GM12878 (cell line): ENCODE measurements at regions not wholly inside any gene's neighbourhood (a gene's known extent, or its start where the extent isn't known, plus 50 kb on each side); places are given as distances from the start of the nearest gene placed in this dataset.

Experiments
- ATAC-seq: fragments of 200-7000 bp; cut with Tn5 transposase; 3 replicates; pipeline ENCODE4 v1.9.1; 2020; ENCODE audit warnings: mild to moderate bottlenecking, moderate library complexity
- BruUV-seq: library from RNA; stranded (reverse); fragments of 400-500 nt; replicated peaks from 2 replicates; lab custom pipeline; 2021; lab: Mats Ljungman, UMichigan
- CTCF ChIA-PET: fragments of 300-600 bp; sonication (Branson Sonifier 250); formaldehyde crosslinking; extraction: SDS; loops from one replicate; lab custom pipeline; 2021; ENCODE audit warnings: inconsistent platforms; lab: Yijun Ruan, JAX
- POLR2A ChIA-PET: fragments of 350-600 bp; formaldehyde crosslinking; extraction: SDS; loops from one replicate; lab custom pipeline; 2021; ENCODE audit warnings: inconsistent platforms; lab: Charles Lee
- RAD21 ChIA-PET: fragments of 300-600 bp; sonication (Branson Sonifier 250); formaldehyde crosslinking; loops from one replicate; lab custom pipeline; 2023; ENCODE audit warnings: antibody characterized with exemption; ENCODE audit not compliant: unreplicated experiment; lab: Charles Lee
- SMC1A ChIA-PET: fragments of 300-600 bp; sonication (Branson Sonifier 250); formaldehyde crosslinking; loops from one replicate; lab custom pipeline; 2023; ENCODE audit not compliant: unreplicated experiment, uncharacterized antibody; lab: Charles Lee
- DNase-seq: peaks from one replicate; pipeline ENCODE4 v3.0.0-alpha.2; 2011; ENCODE audit warnings: low read depth, low spot score
- FAIRE-seq: peaks from 3 replicates; lab custom pipeline; 2011; peaks lifted over from hg19 to GRCh38; lab: Jason Lieb, UNC
- H2AFZ ChIP-seq: 2 replicates; pipeline ENCODE4 v1.6.0; 2011; ENCODE audit warnings: low read depth, low read length, control low read depth; ENCODE audit not compliant: control insufficient read depth
- H3K27ac ChIP-seq: 2 replicates; pipeline ENCODE4 v1.5.1; 2011; ENCODE audit warnings: control low read depth; ENCODE audit not compliant: control insufficient read depth, insufficient read depth
- H3K27me3 ChIP-seq, 2 experiments: replicated peaks in 1 of 2; 2 replicates each; pipeline versions ENCODE4 v1.6.0 to v1.6.1; 2011; ENCODE audit warnings: low read length in 1 of 2; ENCODE audit not compliant: control insufficient read depth in 2 of 2, insufficient read depth in 2 of 2
- H3K36me3 ChIP-seq, 2 experiments: 2 replicates each; pipeline ENCODE4 v1.5.1; 2011; ENCODE audit warnings: low read length in 1 of 2; ENCODE audit not compliant: control insufficient read depth in 2 of 2, insufficient read depth in 2 of 2
- H3K4me1 ChIP-seq: 2 replicates; pipeline ENCODE4 v1.6.1; 2011; ENCODE audit warnings: mild to moderate bottlenecking, low read length, moderate library complexity, mixed read lengths; ENCODE audit not compliant: control insufficient read depth, insufficient read depth
- H3K4me2 ChIP-seq: 2 replicates; pipeline ENCODE4 v1.6.0; 2011; ENCODE audit warnings: control low read depth; ENCODE audit not compliant: control insufficient read depth, insufficient read depth
- H3K4me3 ChIP-seq: fragments of 200-600 bp; sonication (generic); 2 replicates; pipeline ENCODE4 v1.5.1; 2016
- H3K79me2 ChIP-seq: 2 replicates; pipeline ENCODE4 v1.6.0; 2011; ENCODE audit warnings: low read length; ENCODE audit not compliant: control insufficient read depth, insufficient read depth
- H3K9ac ChIP-seq: 2 replicates; pipeline ENCODE4 v1.8.0; 2011; ENCODE audit warnings: low read length, control low read depth, mixed read lengths; ENCODE audit not compliant: control insufficient read depth, insufficient read depth
- H3K9me3 ChIP-seq: replicated peaks from 3 replicates; pipeline ENCODE4 v1.5.1; 2011; ENCODE audit warnings: mild to moderate bottlenecking, low read length; ENCODE audit not compliant: control insufficient read depth, insufficient read depth
- H4K20me1 ChIP-seq: 2 replicates; pipeline ENCODE4 v1.6.0; 2011; ENCODE audit not compliant: control insufficient read depth, insufficient read depth
- BHLHE40 ChIP-seq, 2 experiments: fragments of 450-650 bp in 1 of 2; IDR thresholded peaks; 2 replicates each; pipeline ENCODE4 v1.6.1; 2011 to 2017; ENCODE audit warnings: low read depth in 2 of 2, borderline replicate concordance in 1 of 2, improper control_type of control experiment in 1 of 2, low read length in 1 of 2, mild to moderate bottlenecking in 1 of 2
- BRCA1 ChIP-seq: IDR thresholded peaks from 2 replicates; pipeline ENCODE4 v1.6.1; 2011; ENCODE audit warnings: low read depth, low read length, improper control_type of control experiment
- FOS ChIP-seq: IDR thresholded peaks from 3 replicates; pipeline ENCODE4 v1.6.1; 2011; ENCODE audit warnings: borderline replicate concordance; ENCODE audit not compliant: insufficient read length; ENCODE audit errors: extremely low read depth
- MTA2 ChIP-seq: fragments of 450-650 bp; IDR thresholded peaks from 2 replicates; pipeline ENCODE4 v1.6.1; 2016; ENCODE audit warnings: low read depth, mild to moderate bottlenecking, moderate library complexity
- RFX5 ChIP-seq: IDR thresholded peaks from 2 replicates; pipeline ENCODE4 v1.6.1; 2011; ENCODE audit warnings: low read depth, low read length, improper control_type of control experiment
- WGBS: methylation state at CpG from one replicate; pipeline ENCODE4 v1.1.6; 2016; ENCODE audit warnings: low lambda C conversion rate; ENCODE audit not compliant: insufficient replicate concordance, insufficient coverage; ENCODE audit errors: missing lambda C conversion rate; 5-methylcytosine and 5-hydroxymethylcytosine counted together
- in situ Hi-C: fragments of 300-500 bp; cut with MboI; formaldehyde crosslinking; loops from 9 replicates; pipeline ENCODE4 v1.14.3; 2018; ENCODE audit warnings: mixed read lengths
- intact Hi-C: fragments of 100-400 bp; cut with micrococcal nuclease; formaldehyde crosslinking; loops from one replicate; pipeline ENCODE4 v1.14.2; 2022; ENCODE audit not compliant: unreplicated experiment
- TF ChIP-seq, protein P1 (sequence below): fragments of 450-650 bp; IDR thresholded peaks from 2 replicates; pipeline ENCODE4 v1.6.1; 2017; ENCODE audit warnings: mild to moderate bottlenecking

DNA sequence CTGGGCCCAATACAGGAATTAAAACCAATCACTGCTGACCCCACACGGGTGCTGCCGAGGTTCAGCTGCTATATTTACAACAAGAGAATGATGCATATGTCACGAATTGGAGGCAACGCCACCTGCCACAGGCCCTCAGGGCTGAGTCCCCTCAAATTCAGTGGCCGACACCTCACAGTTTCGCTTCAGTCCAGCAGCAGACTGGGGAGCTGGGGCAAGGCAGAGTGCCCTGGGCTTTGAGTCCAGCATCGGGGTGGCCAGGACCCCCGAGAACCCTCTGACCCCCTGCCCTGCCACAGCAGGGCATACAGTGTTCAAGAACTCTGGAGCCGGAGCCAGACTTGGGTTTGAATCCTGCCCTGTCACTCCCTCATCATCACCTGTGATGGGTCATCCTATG lies 247.2 kb downstream of the CTTN start:
- FAIRE-seq: no peak
- no peak overlapping the region for H3K4me3 ChIP-seq

More for the DNA sequence above, 247.2 kb downstream of the CTTN start:
- H3K4me1 ChIP-seq: no peaks in the 10 kb centered on the region
- H3K36me3 ChIP-seq: no peaks in the 10 kb centered on the region
- POLR2A ChIA-PET: no interaction called here
- no peak overlapping the region for H3K9ac ChIP-seq
- intact Hi-C loops (no loop called here), in situ Hi-C loops (no loop called here)
- TF ChIP-seq, protein P1, sequence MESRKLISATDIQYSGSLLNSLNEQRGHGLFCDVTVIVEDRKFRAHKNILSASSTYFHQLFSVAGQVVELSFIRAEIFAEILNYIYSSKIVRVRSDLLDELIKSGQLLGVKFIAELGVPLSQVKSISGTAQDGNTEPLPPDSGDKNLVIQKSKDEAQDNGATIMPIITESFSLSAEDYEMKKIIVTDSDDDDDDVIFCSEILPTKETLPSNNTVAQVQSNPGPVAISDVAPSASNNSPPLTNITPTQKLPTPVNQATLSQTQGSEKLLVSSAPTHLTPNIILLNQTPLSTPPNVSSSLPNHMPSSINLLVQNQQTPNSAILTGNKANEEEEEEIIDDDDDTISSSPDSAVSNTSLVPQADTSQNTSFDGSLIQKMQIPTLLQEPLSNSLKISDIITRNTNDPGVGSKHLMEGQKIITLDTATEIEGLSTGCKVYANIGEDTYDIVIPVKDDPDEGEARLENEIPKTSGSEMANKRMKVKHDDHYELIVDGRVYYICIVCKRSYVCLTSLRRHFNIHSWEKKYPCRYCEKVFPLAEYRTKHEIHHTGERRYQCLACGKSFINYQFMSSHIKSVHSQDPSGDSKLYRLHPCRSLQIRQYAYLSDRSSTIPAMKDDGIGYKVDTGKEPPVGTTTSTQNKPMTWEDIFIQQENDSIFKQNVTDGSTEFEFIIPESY: no peak
- TF ChIP-seq BHLHE40 (IDR thresholded peaks at IDR 0.05; ENCODE audit: borderline replicate concordance in 1 of 2, low read depth in 2 of 2, low read length in 1 of 2) (no peak), RFX5 (no peak), FOS (no peak), MTA2 (no peak), BRCA1 (no peak)
- RAD21 ChIA-PET: no interaction called here
- H3K4me2 ChIP-seq: no peak overlapping the region
- H3K79me2 ChIP-seq: no peaks in the 10 kb centered on the region
- ATAC-seq (no peak), DNase-seq (no peak)
- no peaks in the 10 kb centered on the region; a peak in 1 of 4 replicates for H3K27me3 ChIP-seq
- no peak overlapping the region for H3K27ac ChIP-seq
- H2AFZ ChIP-seq: no peak overlapping the region
- CTCF ChIA-PET: no interaction called here
- H3K9me3 ChIP-seq: no peaks in the 10 kb centered on the region; the same call in 2 of the 3 replicates
- H4K20me1 ChIP-seq: no peaks in the 10 kb centered on the region
- 19% methylated on average over 9 of the region's 9 CpGs for WGBS
- BruUV-seq: no TSS peak
- SMC1A ChIA-PET: no interaction called here
